ENCODE measurements at regions not wholly inside any gene's neighbourhood (a gene's known extent, or its start where the extent isn't known, plus 50 kb on each side); places are given as distances from the start of the nearest gene placed in this dataset.
"Not testable (repeated sequence)": the region's sequence is repeated elsewhere in the genome, so short reads cannot be mapped to it uniquely, and the experiment has no call there.

DNA sequence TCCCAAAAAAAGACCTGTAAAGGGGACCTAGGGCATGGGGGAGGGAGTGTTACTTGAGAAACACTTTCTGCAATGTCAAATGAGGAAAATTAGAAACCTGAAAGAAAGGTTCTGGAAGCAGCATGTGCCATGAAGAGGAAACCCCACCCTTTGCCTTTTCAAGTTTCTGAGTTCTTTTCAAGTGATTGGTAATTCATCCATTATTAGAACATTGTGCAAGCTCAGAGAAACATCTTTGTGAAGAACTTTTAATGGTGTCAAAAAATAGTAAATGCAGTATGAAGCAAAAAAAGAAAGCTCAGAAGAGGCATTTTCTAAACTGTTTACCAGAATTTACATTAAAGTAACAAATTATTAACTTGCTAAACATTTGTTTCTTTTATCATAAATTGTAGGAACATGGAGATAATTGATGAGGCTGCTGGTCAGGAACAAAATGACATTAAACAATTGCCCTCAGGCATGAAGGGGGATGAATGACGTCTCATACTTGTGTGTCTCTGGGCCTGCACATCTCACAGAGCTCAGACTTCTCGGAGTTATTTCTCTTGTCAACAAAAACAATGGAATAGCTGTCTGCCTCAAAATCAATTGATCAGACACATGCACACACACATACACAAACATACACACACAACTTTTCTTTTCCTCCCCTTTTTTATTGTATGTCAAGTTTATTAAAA is 1946.0 kb upstream of the CDH6 start:
- DNase-seq (ENCODE audit: low spot score) (no peak), ATAC-seq (no peak)
- intact Hi-C loops (cut with DNase I): no loop called here

DNA sequence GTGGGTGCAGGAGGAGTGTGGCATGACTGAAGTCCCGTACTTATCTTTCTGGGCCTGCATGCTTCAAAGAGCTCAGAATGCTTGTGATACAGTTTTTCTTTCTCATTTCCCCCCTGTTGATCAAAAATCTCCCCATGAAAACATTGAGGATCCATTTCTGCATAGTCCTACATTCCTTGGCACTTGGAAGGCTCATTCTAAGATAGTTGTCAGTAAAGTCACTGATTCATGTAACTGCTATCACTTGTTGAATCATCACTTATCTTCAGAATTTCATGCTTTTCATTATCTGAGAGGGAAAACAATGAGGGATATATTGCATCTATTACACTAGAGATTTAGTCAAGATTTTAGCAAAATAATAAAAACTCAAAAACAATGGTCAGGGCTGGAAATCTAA is 1953.1 kb upstream of the CDH6 start:
- DNase-seq (ENCODE audit: low spot score) (no peak), ATAC-seq (no peak)
- intact Hi-C loops (cut with DNase I): loop anchor here (5.0 kb wide), 1 partner anchor 1078 kb away; no protein-coding TSS in a partner anchor

DNA sequence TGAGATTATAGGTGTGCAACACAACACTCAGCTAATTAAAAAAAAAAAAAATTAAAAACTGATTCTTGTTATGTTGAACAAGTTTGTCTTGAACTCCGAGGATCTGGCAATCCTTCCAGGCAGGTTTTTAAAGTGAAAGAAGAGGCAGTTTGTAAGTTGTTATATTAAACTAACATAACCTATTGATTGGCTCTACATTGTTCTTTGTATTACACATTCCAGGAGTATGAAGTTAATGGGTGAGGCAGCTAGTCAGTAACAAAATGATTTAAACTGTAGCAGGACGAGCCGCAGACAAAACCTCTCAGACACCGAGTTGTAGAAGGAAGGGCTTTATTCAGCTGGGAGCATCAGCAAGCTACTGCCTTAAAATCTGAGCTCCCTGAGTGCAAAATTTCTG is 1953.9 kb upstream of the CDH6 start:
- ATAC-seq (no peak), DNase-seq (ENCODE audit: low spot score) (no peak)
- intact Hi-C loops (cut with DNase I): loop anchor here (5.0 kb wide), 1 partner anchor 1077 kb away; no protein-coding TSS in a partner anchor

DNA sequence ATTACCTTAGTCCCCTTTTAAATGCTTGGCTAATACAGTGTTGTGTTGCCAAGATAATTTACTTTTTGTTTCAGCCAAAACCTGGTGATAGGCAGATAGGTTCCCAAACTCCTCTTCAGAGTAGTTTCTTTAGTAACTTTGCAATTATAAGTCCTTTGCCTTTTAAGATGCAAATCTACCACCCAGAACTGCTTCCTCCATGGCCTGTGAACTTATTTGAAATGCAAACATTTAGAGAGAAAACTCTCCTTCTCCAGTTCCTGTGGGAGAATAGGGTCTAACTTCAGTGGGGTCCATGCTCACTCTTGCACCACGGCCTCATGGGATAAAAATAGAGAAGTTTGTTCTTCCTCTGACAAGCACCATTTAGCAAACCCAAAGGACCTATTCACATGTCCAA is 1955.4 kb upstream of the CDH6 start:
- DNase-seq (ENCODE audit: low spot score) (no peak), ATAC-seq (no peak)
- intact Hi-C loops (cut with DNase I): no loop called here

DNA sequence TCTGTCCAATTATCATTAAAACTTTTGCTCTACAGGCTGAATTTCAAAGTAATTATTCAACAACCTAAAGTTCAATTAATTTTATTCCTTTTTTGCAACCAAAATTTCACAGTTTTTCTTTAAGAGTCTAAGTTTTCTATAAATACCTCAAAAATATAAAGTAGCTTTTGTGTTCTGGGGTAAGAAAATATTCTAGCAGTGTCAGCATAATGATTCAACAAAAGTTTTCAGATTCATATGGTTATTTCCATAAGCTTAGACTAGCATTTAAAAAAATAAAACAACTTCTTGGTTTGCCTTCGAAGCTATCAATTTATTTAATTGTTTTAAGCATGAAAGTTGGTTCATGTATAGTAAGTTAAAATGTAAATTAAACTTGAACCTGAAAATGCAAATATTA is 1962.3 kb upstream of the CDH6 start:
- DNase-seq (ENCODE audit: low spot score) (no peak), ATAC-seq (no peak)
- intact Hi-C loops (cut with DNase I): no loop called here

DNA sequence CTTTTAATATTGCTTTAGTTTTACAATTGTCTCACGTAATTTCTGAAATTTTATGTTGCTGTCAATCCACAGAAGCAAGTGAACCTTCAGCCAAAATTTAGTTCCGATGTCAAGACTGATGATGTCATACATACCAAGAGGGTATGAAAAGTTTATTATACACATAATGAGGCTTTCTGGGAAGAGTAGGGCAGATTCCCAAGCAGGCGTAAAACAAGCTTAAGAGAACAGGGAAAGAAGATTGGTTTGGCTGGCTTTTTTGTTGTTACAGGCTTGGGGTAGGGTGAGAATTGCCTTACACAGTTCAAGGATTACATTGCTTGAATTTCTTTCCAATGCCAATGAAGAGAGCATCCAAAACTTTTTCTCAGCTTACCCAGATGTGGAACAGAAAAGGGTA is 1962.9 kb upstream of the CDH6 start:
- intact Hi-C loops (cut with DNase I): no loop called here

DNA sequence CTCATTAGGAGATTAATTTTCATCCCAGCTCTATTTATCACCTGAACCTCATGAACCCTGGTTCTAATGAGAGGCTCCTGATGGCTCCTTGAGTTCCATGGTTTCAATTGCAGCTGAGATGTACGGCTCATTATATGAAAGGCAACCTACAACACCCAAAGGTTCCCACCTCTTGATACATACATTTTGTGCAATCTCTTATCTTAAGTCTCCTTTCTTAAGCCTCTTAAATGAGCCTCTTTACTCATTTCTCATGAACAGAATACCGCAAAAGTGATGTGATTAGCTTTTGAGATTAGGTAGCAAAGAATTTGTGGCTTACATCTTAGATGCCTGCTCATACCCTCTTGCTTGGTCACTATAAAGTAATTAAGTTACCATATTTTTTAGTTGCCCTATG is 1964.0 kb upstream of the CDH6 start:
- no peak for DNase-seq (ENCODE audit: low spot score)
- no peak for ATAC-seq
- intact Hi-C loops (cut with DNase I): no loop called here

More for the DNA sequence above, 1962.9 kb upstream of the CDH6 start:
- no peak for ATAC-seq
- DNase-seq (ENCODE audit: low spot score): no peak

DNA sequence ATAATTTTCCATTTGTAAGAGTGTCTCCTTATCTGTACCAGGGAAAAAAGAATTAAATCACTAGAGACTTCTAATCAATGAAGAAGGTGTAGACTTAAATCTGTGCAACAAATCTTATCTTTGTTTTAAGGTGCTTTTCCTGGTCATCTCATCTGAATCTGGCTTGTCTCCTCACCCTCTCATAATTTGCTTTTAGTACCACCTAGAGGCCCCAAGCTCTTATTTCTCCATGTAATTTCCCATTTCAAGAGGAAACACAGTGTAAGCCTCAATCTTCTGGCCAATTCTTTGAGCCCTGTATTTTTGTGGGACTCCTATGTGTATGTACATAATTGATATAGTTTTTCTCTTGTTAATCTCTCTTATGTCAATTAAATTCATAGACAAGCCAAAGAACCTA is 1975.3 kb upstream of the CDH6 start:
- intact Hi-C loops (cut with DNase I): no loop called here
- ATAC-seq (no peak), DNase-seq (ENCODE audit: low spot score) (no peak)

DNA sequence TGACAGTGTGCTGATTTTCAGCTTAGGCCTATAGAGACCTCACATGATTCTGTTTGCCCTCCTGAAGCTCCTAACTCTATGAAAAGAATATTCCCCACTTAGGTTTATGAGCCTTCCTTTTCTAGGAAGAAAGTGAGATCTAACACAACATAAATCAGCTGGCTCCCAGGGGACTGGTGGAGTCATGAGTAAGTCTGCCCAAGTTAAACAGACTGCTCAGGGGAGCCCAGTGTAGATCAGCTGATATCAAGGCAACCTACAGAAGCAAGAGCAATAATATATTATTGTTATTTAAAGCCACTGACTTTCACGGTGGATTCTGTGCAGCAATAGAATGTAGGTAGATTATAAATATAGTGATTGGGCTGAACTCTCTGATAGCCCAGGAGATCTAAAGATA is 1978.6 kb upstream of the CDH6 start:
- intact Hi-C loops (cut with DNase I): no loop called here
- DNase-seq (ENCODE audit: low spot score): no peak
- ATAC-seq: no peak

DNA sequence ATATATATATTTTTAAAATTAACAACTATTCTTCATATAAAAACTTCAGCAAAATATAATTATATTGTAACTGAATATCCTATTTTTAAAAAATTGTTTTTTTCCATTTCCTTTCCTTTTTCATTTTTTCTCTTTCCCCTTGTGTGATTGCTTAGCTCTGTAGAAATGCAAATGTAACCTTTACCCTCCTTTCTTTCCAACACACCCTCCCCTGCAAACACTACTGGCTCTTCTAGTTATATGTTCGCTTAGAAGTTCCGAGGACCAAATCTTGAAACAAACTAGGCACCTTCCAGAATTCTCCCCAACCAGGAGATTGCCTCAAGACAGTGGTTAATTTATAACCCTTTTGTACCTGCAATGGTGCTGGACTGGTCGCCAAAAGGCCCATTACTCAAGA is 1980.0 kb upstream of the CDH6 start:
- intact Hi-C loops (cut with DNase I): no loop called here
- ATAC-seq: no peak
- no peak for DNase-seq (ENCODE audit: low spot score)

DNA sequence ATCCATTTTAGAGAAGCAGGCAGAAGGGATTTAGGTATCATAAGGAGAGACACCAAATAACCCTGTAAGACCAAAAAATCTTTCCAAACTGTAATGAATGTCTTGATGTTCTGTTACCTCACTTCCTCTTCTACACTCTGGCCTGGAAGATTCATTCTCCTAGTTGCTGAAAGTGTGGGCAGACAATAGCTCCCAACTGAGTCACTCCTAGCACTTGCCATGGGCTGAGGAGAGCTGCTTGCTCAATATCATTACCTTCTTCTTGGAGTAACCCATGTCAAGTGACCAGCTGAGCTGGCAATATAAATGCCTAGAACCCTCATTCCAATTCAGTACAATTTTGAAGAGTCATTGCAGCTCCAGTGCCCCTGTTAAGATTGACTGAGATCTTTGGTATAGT is 1985.5 kb upstream of the CDH6 start:
- no peak for DNase-seq (ENCODE audit: low spot score)
- ATAC-seq: no peak
- intact Hi-C loops (cut with DNase I): no loop called here

DNA sequence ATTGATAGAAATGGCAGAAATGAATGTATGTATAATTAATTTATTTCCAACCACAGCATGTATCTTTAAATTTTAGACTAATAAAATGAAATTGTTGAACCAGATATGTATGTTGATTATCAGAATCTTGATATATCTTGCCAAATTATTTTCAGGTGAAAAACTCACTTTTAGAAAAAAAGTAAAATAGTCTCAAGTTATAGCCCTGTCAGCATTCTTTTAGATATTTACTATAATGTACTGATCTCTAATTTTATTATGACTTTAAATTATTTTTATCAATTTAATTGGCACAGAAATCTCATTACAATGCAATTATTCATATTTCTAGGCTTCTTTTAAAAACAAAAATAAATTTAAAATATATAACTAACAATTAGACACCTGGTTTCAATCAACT is 1990.4 kb upstream of the CDH6 start:
- no peak for DNase-seq (ENCODE audit: low spot score)
- ATAC-seq: no peak
- intact Hi-C loops (cut with DNase I): no loop called here

DNA sequence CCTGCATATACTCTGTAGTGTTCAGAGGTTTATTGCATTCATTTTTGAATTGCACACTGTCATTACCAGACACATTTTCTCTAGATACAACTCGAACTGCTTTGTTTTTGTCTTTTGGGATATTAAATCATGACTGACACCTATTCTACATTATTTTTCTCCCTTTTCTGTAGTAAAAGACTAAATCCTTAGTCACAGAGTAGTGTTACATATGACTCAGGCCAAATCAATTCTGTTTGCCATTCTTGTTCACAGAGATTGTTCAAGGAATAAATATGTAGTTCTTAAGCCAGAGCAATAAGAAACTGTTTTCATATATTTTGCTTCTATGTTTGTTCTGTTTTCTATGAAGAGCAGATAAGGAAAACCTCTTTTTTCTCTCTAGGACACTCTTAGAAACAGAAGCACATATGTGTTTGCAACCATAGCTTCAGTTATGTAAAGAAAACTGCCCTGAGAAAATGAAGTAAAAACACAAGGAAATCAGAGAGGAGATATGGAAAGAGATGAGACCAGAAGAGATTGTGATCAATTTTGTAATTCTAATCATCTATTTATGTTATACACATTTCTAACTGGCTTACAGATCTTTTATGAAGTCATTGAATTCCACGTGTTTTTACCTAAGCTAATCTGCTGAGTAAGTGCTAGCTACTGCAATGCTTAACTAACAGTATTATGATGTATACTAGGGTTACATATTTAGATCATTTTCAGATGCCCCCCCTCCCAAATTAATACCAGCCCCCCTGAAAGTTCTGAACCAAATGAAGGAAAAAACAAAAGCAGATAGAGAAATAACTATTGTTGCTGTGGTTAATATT is 1995.6 kb upstream of the CDH6 start:
- ATAC-seq (no peak), DNase-seq (ENCODE audit: low spot score) (no peak)
- intact Hi-C loops (cut with DNase I): no loop called here

DNA sequence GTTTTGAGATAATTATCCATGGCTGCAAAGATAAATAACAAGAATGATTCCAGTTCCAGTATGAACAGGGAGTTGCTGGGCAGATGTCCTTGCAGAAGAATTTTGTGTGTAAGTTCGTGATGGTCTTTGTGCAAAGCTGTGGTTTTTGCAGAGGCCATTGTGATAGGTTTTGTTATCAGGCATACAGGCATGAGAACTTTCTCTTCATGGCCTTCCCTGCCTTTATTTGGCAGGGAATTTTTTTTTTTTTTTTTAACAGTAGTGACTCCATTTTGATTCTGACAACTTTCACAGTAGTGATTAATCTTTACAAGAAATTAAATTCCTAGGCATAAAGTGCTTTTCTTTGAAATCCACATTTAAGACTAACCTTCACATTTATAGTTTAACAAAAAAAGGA is 1999.5 kb upstream of the CDH6 start:
- intact Hi-C loops (cut with DNase I): no loop called here
- ATAC-seq: no peak
- no peak for DNase-seq (ENCODE audit: low spot score)

DNA sequence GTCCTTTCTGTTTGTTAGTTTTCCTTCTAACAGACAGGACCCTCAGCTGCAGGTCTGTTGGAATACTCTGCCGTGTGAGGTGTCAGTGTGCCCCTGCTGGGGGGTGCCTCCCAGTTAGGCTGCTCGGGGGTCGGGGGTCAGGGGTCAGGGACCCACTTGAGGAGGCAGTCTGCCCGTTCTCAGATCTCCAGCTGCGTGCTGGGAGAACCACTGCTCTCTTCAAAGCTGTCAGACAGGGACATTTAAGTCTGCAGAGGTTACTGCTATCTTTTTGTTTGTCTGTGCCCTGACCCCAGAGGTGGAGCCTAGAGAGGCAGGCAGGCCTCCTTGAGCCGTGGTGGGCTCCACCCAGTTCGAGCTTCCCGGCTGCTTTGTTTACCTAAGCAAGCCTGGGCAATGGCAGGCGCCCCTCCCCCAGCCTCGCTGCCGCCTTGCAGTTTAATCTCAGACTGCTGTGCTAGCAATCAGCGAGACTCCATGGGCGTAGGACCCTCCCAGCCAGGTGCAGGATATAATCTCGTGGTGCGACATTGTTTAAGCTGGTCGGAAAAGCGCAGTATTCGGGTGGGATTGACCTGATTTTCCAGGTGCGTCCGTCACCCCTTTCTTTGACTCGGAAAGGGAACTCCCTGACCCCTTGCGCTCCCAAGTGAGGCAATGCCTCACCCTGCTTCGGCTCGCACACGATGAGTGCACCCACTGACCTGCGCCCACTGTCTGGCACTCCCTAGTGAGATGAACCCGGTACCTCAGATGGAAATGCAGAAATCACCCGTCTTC is 2002.0 kb upstream of the CDH6 start:
- DNase-seq (ENCODE audit: low spot score); intact Hi-C loops (cut with DNase I); ATAC-seq: not testable (repeated sequence)

DNA sequence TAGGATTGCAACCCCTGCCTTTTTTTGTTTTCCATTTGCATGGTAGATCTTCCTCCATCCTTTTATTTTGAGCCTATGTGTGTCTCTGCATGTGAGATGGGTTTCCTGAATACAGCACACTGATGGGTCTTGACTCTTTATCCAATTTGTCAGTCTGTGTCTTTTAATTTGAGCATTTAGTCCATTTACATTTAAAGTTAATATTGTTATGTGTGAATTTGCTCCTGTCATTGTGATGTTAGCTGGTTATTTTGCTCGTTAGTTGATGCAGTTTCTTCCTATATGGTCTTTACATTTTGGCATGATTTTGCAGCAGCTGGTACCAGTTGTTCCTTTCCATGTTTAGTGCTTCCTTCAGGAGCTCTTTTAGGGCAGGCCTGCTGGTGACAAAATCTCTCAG is 2003.1 kb upstream of the CDH6 start:
- intact Hi-C loops (cut with DNase I); ATAC-seq; DNase-seq (ENCODE audit: low spot score): not testable (repeated sequence)

DNA sequence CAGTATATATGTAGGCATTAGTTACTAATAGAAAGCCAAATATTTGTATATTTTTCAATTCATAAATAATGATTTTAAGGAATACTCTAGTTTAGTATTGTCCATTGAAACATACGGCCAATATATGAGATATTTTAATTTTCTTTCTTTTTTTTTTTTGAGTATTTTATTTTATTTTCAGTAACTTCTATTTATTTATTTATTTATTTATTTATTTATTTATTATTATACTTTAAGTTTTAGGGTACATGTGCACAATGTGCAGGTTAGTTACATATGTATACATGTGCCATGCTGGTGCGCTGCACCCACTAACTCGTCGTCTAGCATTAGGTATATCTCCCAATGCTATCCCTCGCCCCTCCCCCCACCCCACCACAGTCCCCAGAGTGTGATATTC is 2007.1 kb upstream of the CDH6 start:
- ATAC-seq; DNase-seq (ENCODE audit: low spot score); intact Hi-C loops (cut with DNase I): not testable (repeated sequence)

DNA sequence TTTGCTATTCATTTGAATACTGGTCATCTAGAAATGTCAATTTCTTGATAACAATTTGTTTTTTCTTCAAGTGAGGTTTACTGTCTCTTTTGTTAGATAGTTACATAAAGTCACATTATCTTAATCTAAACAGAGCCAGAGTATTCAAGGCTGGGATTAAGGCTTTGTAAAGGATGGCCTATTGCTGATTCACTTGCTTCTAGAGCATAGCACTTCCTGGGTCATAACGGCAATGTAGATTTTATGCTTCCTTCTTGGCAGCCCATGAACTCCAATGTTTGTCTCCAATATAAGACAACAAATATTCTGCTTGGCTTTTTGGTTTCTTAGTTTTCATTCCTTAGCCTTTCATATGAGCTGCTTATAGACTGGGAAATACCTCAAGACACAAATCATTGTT is 2007.9 kb upstream of the CDH6 start:
- DNase-seq (ENCODE audit: low spot score) (no peak), ATAC-seq (no peak)
- intact Hi-C loops (cut with DNase I): no loop called here

DNA sequence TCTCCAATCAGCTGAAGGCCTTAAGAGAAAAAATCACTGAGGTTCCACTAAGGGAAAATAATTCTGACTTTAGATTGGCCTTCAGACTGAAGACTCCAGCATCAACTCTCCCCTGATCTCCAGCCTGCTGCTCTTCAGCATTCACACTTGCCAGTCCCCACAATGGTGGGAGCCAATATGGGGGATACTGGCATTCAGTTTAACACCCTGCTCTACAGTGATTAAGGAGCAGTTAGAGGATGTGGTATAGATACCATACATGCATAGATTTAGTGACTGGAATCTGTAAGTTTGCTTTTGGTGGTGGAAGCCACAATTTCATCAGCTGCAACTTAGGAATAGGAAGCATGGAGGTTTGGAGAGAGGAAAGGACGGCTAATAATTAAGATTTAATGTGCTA is 2017.7 kb upstream of the CDH6 start:
- ATAC-seq: no peak
- no peak for DNase-seq (ENCODE audit: low spot score)
- intact Hi-C loops (cut with DNase I): no loop called here

DNA sequence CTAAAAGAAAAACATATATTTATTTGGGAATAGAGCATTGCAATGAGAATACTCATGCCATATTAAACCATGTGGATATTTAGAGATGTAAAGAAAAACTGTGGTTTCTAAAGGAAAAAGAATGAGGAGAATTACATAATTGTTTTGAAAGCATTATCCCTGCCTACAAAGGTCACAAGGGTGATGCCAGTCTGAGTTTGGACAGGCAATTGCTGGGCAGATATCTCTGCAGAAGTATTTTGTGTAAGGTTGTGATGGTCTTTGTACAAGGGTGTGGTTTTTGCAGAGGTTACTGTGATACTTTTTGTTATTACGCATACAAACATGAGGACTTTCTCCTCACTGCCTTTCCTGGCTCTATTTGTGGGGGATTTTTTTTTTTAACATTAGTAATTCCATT is 2022.9 kb upstream of the CDH6 start:
- intact Hi-C loops (cut with DNase I): no loop called here
- DNase-seq (ENCODE audit: low spot score) (no peak), ATAC-seq (no peak)
